DMS53 treated with DMSO at 0.1 percent for 48 hours (cell line): ENCODE measurements at regions not wholly inside any gene's neighbourhood (a gene's known extent, or its start where the extent isn't known, plus 50 kb on each side); places are given as distances from the start of the nearest gene placed in this dataset.

Source experiments
- DNase-seq: peaks from one replicate; lab custom pipeline; 2025; ENCODE audit not compliant: unreplicated experiment; lab: John Stamatoyannopoulos, UW

GRCh38 chrX:106341823-106342222, 173.7 kb downstream of the PWWP3B start:
- no peak for DNase-seq

- DNase-seq = no peak
Measured at GRCh38 chrX:106356580-106356979, 188.5 kb downstream of the PWWP3B start.

- no peak for DNase-seq
Measured at GRCh38 chrX:106363214-106363613, 195.1 kb downstream of the PWWP3B start.

- DNase-seq = no peak
Measured at GRCh38 chrX:106378616-106379015, 210.5 kb downstream of the PWWP3B start.

DNA sequence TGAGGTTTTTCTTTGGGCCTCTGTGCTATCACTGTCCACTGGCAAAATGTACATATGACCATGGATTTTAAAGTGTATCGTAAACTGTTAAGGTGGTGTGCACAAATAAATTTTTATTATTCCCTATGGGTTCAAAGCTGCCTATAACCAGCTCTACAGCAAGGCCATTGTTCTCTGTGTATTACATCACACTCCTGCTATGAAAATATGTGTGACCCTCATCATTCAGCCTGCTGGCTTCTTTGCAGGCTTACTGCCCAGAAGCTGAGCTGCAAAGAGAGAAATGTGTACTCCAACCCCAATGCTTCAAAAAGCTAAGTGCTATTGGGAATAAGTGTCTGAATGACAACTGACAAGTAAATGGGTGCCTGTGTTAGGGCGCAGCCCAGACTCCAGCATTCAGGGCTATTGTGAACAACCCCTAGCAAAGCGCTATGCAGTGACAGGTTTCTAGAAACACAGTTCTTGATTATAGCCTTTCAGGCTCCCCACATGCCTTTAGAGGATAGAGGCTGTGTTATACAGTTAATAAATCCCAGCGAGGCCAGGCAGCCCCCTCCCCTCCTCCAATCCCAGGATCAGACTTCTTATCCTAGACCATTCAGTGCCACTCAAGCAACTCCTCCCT, 220.4 kb upstream of the RADX start:
- no peak for DNase-seq

DNA sequence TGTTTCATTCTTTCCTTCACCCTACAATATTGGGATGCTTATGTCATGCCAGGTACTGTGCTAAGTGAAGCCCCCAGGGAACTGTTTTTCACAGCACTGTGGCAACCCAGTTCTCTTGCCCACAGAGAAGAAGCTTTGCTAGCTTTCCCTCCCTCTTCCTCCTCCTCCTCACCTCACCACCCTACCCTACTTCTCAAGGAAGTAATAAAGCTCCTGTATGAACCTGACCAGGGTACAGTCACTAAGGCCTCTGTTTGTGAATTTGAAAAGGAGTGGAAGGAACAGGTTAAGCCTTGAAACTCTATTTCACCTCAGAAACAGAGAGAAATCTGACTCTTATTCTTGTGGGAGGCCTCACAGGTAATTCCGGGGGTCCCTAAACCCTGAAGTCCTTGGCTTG, 219.4 kb upstream of the RADX start:
- DNase-seq = no peak

DNA sequence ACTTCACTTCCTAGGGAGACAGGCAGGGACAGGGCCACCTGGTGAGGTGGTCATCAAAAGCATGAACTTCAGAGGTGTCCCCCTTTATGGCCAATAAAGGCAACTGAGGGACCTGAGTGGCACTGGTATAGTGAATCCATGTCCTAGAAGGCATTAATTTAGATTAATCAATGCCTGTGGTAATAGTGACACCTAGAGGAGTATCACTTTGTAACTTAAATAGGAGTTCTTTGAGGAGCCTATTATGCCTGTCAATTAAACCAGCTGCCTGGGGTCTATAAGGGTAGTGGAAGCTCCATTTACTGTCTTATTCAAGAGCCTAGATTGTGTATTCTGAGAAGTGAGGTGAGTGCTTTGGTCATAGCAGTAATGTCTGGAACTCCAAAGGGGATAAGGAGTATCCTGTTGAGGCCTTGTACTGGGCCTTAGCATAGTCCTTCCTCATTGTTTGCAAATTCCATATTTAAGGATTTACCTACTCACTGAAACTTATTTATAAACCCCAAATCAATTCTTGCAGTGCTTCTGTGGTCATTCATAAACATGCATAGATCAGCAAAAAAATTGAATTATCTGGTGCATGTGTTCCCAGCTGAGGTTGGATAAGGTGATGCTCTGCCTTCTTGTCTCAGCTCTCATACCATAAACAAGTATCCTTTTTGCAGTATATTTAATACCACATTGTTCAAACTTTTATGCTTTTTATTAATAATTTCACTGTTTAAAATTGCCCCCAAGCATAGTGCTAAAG, 213.8 kb upstream of the RADX start:
- peak; percentile 21 for DNase-seq

DNA sequence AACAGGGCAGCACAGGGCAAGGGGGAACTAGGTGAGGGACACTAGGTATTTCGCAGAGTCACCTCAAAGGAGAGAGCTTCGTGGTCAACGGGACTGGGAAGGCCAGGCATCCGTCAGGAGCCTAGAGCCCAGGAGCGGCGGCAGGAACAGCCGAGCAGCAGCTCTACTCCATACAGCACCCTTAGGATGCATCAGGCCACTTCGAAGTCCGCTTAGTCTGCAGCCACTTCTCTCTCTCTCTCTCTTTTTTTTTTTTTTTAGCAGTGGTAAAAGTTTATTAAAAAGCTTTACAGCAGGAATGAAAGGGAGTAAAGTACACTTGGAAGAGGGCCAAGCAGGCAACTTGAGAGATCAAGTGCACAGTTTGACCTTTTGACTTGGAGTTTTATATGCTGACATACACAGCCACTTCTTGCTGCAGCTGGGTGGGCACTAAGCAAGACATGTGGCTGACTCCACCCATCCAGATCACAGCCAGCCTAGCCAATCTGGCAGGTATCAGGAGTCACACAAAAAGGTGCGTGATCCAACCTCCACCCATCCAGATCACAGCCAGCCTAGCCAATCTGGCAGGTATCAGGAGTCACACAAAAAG, 209.7 kb upstream of the RADX start:
- no peak for DNase-seq

- DNase-seq = peak; percentile 42
Measured at GRCh38 chrX:106404512-106404911, 207.3 kb upstream of the RADX start.

DNA sequence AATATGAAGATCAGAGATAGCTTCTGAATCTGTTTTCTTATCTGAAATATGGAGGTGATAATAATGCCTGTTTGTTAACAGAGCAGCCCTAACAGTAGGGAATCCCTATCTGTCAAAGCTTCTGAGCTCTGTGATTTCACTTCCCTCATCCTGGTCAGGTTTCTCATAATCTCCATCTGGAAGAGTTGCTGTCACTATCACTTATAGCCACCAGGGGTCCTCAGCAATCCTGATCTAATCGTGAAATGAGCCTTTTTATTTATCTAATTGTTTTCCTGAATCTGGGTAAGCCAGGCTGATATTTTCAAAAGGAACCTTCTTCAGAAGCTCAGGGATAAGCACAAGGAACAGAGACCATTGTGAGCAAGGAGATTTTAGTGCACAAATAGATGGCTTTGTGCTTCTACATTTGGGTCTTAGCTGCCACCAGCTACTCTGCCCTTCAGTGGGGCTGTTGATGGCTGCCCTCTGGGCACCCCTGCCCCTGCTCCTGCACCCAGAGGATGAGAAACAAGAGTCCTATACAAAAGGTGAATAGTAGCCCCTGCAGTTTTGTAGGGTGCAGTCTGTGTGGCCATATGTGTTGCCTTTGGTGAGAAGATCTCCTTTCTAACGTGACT, 196.4 kb upstream of the RADX start:
- peak; percentile 56 for DNase-seq

- no peak for DNase-seq
Measured at GRCh38 chrX:106436691-106437090, 175.1 kb upstream of the RADX start.

- DNase-seq = no peak
Measured at GRCh38 chrX:106437407-106437806, 174.4 kb upstream of the RADX start.

GRCh38 chrX:106450405-106450804, 161.4 kb upstream of the RADX start:
- no peak for DNase-seq

- DNase-seq = no peak
Measured at GRCh38 chrX:106451933-106452332, 159.8 kb upstream of the RADX start.

DNA sequence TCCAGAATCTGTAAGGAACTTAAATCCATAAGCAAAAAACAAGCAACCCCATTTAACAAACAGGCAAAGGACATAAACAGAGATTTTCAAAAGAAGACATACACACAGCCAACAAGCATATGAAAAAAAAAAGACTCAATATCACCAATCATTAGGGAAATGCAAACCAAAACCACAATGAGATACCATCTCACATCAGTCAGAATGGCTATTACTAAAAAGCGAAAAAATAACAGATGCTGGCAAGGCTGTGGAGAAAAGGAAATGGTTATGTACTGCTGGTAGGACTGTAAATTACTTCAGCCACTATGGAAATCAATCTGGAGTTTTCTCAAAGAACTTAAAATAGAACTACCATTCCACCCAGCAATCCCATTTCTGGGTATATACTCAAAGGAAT, 156.8 kb upstream of the RADX start:
- DNase-seq = no peak

DNA sequence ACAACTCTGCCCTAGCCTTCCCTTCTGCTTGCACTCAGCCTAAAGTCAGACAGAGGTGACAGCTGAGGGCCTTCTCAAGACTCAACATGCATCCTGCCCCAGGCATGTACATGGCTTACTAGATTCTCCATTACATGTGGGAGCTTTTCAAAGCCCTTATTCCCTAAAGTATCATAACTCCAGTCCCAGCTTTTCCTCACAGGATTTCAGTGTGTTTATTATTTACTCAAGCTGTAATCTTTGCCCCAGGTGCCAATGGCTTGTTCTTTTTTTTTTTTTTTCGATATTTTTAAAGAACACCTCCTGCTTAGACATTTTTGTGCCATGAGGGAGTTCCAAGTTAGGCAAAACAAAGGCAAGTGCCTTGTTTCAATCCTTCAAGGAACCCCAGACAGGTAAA, 154.0 kb upstream of the RADX start:
- no peak for DNase-seq

- no peak for DNase-seq
Measured at GRCh38 chrX:106467422-106467821, 144.4 kb upstream of the RADX start.

DNA sequence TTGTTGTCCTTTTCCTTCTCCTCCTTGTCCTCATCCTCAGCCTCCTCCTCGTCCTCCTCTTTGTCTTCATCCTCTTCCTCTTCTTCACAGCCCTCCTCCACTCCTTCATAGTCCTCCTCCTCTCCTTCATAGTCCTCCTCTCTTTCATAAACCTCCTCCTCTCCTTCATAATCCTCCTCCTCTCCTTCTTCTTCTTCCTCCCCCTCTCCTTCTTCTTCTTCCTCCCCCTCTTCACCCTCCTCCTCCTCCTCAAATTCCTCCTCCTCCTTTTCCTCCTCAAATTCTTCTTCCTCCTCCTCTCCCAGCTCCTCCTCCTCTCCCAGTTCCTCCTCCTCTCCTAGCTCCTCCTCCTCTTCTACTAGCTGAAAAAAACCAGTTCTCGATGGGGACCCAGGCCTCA, 143.8 kb upstream of the RADX start:
- no peak for DNase-seq

DNA sequence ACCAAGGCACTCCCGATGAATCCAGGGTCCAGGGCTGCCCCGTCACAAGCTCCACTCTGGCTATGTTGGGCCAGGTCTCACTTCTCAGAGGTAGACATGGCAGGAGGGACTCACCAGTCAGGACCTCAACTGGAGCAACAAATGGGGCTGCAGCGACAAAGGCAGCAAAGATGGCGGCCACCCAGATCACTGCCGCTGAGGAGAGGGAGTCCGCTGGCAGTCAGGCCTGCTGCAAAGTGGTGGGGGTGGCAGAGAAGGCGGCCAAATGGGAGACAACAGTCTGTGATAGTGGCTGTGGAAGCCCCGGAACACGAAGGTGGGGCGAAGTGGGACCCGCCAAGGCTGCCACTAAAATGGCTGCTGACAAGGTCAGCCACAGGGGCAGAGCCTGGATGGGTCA, 143.3 kb upstream of the RADX start:
- DNase-seq = no peak

GRCh38 chrX:106479920-106480319, 131.9 kb upstream of the RADX start:
- DNase-seq = no peak

- peak; percentile 58 for DNase-seq
Measured at GRCh38 chrX:106481341-106481740, 130.4 kb upstream of the RADX start.

DNA sequence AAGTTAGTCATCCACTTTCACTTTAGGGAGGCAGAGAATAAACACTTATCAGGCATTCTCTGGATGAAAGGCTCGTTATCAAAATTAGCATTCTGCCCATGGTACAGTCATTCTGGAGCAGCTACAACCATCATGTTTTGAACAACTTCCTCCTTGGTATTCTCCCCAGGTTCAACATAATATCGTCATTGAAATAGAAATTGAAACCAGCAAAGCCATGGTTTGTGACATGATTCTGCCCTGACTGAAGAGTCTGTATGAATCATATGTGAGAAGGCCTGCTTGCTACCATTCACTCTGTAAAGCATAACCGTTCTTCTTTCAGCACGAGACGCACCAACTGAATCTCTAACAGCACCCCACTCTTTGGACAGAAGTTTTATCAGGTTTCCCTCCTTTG, 127.5 kb upstream of the RADX start:
- DNase-seq = peak; percentile 53
